ENCODE measurements at regions not wholly inside any gene's neighbourhood (a gene's known extent, or its start where the extent isn't known, plus 50 kb on each side); places are given as distances from the start of the nearest gene placed in this dataset.
A peak's percentile ranks its signal among the peaks of the same experiment; 100 is the strongest.

GRCh38 chr11:69905611-69906452 is 86.6 kb upstream of the FGF3 start:
- DNase-seq = no peak

- no peak for DNase-seq
Measured at GRCh38 chr11:69906453-69906907, 87.3 kb upstream of the FGF3 start.

GRCh38 chr11:69907611-69908010 is 88.4 kb upstream of the FGF3 start:
- no peak for DNase-seq

GRCh38 chr11:69908511-69909220 is 89.5 kb upstream of the FGF3 start:
- DNase-seq = no peak

- DNase-seq = peak; percentile 64
Measured at GRCh38 chr11:69909561-69910518, 90.6 kb upstream of the FGF3 start.

- no peak for DNase-seq
Measured at GRCh38 chr11:69910519-69911309, 91.5 kb upstream of the FGF3 start.

- DNase-seq = no peak
Measured at GRCh38 chr11:69911310-69912160, 92.3 kb upstream of the FGF3 start.

GRCh38 chr11:69912161-69912910 is 93.1 kb upstream of the FGF3 start:
- no peak for DNase-seq

- DNase-seq = peak; percentile 36
Measured at GRCh38 chr11:69912911-69913451, 93.8 kb upstream of the FGF3 start.

- no peak for DNase-seq
Measured at GRCh38 chr11:69913591-69914285, 94.5 kb upstream of the FGF3 start.

GRCh38 chr11:69914286-69915150 is 95.3 kb upstream of the FGF3 start:
- DNase-seq = no peak

GRCh38 chr11:69915151-69915500 is 95.9 kb upstream of the FGF3 start:
- DNase-seq = no peak

GRCh38 chr11:69915501-69916250 is 96.5 kb upstream of the FGF3 start:
- peak; percentile 86 for DNase-seq

- peak; percentile 39 for DNase-seq
Measured at GRCh38 chr11:69916251-69916649, 97.0 kb upstream of the FGF3 start.

GRCh38 chr11:69916806-69917387 is 97.7 kb upstream of the FGF3 start:
- DNase-seq = no peak

GRCh38 chr11:69917529-69917928 is 98.3 kb upstream of the FGF3 start:
- no peak for DNase-seq

- DNase-seq = no peak
Measured at GRCh38 chr11:69918231-69918937, 99.2 kb upstream of the FGF3 start.
